ENCODE measurements at regions not wholly inside any gene's neighbourhood (a gene's known extent, or its start where the extent isn't known, plus 50 kb on each side); places are given as distances from the start of the nearest gene placed in this dataset.
A peak's percentile ranks its signal among the peaks of the same experiment; 100 is the strongest.

DNA sequence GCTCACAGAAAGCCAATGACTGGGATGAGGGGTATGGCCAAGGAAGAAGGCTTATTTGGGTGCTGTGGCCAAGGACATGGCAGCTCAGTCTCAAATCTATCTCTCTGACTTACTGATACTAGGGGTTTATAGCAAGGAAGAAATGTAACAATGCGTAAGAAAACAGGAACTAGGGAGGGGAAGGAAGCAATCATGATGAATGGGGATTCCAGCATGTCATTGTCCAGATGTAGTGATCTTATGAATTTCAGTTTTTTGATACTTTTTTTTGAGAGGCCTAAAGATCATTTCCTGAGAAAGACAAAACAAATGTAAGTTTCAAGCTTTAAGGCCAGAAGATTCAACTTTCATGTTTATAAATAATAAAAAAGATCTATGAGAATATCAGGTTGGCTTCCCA, 298.6 kb upstream of the FAM98A start:
- no peak for DNase-seq (ENCODE audit: low spot score)

DNA sequence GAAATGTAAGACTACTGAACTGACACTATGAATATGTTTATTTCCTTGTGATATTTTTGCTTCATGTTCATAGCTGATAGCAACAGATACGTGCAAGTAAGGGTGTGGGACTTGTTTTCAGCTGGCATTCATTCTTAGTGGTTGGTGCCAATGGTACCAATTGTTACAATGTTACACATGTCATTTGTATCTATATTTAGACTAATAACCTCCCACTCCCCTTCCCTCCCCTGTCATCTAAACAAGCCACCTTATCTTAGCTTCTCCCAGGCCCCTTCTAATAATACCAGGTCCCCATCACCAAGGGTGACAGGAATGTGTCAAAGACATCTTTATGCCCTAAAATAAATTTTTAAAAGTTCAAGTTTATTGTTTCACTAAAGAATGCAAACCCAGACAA, 294.7 kb upstream of the FAM98A start:
- DNase-seq (ENCODE audit: low spot score), result no peak

DNA sequence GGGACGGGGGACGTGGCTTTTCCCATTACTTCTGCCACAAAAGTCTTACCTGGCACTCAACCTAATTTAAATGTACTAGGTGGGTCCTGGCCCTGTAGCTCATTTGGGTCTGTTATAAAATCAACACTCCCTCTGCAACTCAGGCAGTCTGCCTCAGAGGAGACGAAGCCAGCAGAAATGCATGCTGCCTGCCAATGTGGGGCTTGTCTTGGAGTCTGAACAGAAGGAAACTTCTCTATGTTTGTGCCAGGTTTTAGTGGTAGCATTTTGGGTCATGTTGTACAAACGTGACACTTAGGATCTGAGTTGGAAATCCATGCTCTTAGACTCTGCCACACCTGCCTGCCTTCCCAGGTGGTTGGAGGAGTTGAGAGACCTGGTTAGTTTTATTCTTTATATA, 292.5 kb upstream of the FAM98A start:
- no peak for DNase-seq (ENCODE audit: low spot score)

DNA sequence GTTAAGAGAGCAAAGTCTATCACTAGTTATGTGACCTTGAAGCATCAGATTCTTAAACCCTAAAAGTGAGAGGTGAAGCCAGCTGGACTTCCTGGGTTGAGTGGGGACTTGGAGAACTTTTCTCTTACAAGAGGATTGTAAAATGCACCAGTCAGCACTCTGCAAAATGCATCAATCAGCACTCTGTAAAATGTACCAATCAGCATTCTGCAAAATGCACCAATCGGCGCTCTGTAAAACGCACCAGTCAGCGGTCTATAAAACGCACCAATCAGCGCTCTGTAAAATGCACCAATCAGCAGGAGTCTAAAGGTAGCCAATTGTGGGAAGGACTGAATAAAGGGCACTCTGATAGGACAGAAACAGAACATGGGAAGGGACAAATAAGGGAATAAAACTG, 291.6 kb upstream of the FAM98A start:
- no peak for DNase-seq (ENCODE audit: low spot score)

DNA sequence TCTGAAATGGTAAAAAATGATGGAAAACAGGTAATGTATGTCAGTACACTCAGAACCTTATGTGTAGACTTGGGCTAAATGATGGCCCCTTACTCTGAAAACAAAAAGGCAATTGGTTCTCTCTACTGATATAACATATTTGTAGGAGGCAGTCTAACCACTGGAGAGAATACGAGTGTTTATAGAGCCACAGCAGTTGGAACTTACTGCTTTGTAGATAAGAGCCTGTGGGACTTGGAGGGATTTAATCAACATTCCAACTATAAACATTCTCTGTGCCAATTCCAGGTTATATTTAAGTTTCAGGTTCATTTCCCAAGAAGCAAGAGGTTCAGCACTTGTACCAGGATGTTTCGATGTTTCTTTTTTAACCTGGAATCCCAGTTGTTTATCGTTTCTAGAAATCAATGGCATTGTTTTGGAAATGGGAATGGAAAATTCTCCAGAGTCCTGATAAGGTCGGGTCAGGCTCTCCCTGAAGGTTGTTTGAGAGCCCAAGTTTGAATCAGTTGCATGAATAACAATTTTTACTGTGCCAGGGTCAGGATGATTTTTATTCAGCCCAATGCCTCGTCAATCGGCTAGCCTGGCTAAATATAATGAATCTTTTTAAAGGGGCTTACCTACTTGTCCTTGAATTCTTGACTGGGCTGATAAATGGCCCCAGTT, 278.4 kb upstream of the FAM98A start:
- DNase-seq (ENCODE audit: low spot score), result no peak

DNA sequence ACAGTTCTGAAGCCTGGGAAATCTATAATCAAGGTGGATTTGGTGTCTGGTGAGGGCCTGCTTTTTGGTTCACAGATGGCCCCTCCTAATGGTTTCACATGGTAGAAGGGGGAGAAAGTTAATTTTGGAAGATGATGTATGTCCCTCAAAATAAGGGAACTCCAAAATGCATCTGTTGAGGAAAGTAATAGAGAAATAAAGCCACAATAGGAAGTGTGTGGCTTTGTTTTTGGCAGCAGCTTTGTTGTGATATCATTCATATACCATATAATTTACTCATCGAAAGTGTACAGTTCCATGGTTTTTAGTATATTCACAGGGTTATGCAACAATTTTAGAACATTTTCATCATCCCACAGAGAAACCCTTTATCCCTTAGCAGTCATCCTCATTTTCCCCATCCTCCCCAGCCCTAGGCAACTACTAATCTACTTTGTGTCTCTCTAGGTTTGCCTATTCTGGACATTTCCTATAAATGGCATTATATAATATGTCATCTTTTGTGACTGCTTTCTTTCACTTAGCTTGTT, 274.0 kb upstream of the FAM98A start:
- DNase-seq (ENCODE audit: low spot score), result no peak

DNA sequence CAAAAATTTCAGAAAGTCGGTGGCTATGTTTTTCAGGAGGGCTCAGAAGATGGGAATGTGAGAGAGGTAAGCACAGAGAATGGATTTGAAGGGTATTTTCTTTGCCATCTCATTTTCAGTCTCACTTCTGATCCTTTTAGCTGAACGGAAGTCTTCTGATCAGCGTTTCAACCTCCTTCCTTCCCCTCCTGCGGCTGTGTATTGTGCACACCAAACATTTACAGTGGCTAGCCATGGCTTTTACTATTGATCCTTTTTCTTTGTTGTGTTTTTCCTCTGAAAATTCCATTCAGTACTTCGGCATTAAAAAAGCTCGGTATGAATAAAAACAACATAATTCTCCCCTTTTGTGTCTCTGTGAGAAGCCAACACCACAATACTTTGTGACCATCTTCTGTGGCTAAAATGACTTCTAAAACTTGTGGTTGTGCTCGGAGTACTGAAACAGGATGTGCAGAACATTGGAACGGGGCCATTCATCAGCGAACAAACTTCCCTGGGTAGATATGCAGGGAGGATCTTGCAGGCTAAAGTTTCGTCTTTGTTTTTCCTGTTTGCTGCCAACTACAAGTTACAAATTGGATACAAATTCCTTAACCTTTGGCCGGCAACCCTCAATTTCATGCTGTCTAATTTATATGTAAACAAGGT, 260.8 kb upstream of the FAM98A start:
- DNase-seq (ENCODE audit: low spot score), result peak; percentile 15

DNA sequence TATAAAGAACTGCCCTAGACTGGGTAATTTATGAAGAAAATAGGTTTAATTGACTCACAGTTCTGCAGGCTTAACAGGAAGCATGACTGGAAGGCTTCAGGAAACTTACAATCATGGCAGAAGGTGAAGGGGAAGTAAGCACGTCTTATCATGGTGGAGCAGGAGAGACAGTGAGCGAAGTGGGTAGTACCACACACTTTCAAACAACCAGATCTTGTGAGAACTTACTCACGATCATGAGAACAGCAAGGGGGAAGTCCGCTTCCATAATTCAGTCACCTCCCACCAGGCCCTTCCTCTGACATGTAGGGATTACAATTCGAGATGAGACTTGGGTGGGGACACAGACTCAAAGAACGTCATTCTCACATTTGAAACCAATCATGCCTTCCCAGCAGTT, 260.1 kb upstream of the FAM98A start:
- DNase-seq (ENCODE audit: low spot score), result no peak

DNA sequence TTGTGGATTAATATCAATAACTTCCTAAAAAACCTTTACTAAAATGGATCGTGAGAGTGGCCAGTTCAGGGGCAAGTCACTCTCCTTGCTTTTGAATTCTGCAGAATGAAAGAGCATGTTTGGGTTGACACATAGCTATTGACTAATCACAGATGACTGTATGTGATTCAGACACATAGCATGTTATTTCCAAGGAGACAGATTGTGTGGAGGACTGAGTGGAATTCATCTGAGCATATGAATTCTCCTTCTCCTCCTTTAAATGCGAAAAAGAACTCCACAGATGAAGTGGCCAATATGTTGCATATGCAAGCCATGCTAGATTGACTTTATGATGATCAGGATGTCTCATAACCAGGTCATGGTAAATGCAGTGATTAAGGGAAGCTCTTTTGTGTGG, 249.4 kb upstream of the FAM98A start:
- no peak for DNase-seq (ENCODE audit: low spot score)

DNA sequence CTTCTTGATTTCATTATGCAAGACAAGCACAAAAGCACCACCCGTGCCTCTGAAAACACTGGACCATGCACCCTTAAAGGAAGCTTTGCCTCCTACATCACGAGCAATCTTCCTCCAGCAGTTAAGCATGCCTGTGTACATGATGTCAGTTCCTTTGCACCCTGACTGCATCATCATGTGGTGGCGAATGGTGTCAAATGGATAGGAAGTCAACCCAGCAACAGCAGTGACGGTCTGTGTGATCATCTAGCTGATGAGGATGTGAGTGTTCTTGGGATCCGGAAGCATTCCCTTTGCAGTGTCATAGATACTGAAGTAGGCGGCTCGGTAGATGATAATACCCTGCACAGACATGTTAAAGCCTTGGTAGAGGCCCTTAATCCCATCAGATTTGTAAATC, 240.7 kb upstream of the FAM98A start:
- DNase-seq (ENCODE audit: low spot score), result no peak

DNA sequence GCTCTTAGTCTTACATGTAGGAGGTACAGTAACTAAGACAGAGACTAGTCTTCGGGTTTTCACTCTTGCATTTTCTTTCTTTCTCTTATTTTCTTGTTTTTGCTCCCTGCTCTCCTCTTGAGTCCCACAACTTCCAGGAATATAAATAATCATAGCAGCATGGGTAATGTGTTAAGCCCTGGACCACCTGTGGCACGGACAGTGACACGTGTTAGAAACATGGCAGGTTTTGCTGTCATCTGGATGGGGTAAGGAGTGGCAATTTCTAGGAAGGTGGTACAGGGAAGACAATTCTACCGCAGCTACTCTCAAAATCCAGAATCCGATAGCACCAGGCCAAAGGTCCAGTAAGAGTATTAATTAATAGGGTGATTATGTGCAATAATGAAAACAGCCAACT, 237.5 kb upstream of the FAM98A start:
- no peak for DNase-seq (ENCODE audit: low spot score)

DNA sequence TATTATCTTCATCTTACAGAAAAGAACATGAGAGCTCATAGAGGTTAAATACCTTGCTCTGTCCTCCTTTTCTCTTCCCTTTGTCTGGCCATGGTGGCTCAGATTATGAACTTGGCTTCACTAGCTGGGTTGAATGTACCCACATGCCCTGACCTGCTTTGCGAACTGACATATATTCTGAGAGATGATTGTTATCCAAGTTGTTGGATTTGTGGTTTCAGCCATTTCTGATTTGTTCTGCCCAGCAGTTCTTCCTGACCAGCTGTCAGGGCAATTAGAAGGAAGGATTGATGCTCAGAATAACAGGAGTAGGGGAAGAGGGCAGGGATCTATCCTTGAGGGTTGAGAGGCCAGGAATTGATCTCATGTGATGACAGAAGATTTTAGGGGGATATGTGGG, 236.8 kb upstream of the FAM98A start:
- DNase-seq (ENCODE audit: low spot score), result no peak

DNA sequence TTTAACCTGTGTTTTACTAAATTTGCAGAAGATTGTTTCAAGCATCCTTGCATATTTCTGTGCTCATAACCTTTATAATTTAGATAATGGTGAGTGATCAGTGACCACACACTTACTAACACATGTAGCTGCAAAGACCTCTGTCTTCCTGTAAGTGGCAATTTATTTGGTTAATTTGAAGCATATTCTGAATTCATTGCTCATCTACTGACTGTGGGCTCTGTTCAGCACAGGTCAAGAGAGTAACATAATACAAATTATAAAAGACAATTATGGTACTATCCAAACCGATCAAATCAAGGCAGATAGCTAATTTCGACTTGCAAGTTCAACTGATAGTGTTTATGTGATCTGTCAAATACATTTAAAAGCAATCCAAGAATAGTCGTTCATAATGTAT, 223.9 kb upstream of the FAM98A start:
- no peak for DNase-seq (ENCODE audit: low spot score)

DNA sequence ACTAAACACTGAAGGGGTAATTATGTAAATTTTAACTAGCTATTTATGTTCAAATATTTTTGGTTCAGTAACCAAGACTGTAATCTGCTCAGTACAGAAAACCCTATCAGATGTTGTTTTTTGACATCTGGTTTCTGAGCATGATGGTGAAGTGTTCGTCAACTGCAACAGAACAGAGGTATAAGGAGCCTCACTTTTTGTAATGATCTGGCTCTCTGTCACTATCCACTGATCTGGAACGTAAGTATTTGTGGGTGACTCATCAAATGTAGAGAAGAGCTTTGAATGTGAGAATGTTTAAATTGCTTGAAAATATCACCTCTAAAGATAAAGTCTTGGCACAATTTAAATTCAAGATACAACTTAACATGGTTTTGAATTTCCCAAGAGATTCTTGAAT, 213.6 kb upstream of the FAM98A start:
- no peak for DNase-seq (ENCODE audit: low spot score)

DNA sequence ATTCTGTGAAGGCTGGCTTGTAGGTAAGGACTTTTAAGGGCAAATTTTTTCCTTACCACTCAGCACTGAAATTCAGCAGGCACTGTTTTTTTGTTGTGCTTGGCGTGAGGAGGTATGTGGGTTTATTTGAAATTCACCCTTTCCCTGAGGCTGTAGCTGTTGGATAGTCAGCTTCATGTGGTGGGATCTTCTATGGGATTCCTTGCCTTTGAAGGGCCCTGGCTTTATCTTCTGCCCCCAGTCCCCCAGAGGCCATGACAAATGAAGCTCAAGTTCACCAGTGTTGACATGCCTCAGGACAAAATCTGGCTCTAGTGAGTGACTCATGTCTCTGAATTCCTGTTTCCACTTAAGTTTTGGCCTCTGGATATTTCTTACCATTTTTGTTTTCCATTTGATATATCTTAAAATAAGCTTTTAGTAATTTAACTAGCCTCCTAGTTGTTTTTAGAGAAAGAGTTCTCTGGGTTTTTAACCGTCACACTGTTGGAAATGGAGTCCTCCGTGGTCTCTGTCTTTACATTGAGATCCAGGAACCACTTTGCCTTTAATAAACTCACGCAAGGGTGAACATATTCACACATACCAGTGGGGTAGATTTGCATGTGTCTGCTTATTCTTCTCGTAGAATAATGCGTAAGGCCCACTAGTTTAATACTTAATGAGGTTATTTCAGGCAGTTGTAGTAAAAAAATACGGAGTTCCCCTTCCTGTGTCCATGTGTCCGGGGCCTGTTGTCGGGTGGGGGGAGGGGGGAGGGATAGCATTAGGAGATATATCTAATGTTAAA, 211.1 kb upstream of the FAM98A start:
- DNase-seq (ENCODE audit: low spot score), result no peak

DNA sequence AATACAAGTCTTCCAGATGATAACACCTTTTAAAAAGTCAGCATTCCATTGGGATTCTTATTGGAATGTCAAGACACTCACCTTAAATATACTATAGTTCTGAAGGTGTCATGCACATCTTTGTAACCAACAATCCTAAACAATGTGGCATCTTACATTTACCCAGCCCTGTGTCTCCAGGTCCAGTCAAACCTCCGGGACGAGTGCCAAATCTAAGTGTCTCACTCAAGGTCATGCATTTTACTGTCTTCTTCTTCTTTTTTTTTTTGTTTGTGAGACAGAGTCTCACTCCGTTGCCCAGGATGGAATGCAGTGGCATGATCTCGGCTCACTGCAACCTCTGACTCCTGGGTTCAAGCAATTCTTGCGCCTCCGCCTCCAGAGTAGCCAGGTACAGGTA, 206.9 kb upstream of the FAM98A start:
- DNase-seq (ENCODE audit: low spot score), result no peak

DNA sequence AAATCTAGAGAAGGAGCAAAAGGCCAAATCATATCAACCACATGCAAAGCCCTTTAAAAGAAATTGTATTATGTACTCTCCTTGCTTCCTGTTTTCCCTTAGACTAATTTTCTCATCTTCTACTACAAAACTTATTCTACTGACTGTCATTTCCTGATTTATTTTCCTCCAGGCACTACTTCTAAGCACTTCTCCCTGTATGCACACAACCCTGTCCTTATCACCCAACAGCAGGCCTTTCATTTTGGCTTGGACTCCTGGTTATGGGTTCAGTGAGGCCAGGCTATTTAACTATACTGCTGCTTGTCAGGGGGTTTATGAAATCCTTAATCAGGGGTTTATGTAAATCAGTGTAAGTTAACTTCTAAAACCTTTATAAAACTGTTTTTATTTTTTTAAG, 205.1 kb upstream of the FAM98A start:
- no peak for DNase-seq (ENCODE audit: low spot score)

DNA sequence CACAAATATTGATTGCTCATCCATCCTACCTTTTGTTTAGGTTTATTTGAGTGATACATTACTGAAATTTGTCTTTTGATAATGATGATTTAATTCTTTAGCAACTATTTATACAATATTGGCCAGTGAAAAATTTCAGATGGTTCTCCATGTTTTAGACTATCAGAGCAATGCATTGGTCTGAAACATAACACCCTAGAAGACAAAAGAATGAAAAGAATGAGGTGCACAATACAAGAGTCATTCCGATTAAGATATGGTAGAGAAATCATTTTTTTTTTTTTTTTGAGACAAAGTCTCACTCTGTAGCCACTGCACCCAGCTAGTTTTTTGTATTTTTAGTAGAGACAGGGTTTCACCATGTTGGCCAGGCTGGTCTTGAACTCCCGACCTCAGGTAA, 197.4 kb upstream of the FAM98A start:
- no peak for DNase-seq (ENCODE audit: low spot score)

DNA sequence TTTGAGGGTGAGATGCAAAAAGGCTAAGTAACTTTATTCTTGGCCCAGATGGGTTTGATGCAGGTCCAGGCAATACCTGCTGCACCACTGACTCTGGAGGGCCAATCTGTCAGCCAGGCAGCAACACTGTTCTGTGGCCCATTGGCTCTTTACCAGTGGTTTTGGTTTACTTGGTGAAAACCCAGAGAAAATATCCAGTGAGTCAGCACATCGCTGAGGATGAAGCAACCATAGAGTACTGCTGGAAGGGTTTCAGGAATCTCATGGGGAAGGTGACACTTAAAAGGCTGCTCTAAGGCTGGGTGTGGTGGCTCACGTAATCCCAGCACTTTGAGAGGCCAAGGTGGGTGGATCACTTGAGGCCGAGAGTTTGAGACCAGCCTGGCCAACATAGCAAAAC, 192.5 kb upstream of the FAM98A start:
- DNase-seq (ENCODE audit: low spot score), result no peak

DNA sequence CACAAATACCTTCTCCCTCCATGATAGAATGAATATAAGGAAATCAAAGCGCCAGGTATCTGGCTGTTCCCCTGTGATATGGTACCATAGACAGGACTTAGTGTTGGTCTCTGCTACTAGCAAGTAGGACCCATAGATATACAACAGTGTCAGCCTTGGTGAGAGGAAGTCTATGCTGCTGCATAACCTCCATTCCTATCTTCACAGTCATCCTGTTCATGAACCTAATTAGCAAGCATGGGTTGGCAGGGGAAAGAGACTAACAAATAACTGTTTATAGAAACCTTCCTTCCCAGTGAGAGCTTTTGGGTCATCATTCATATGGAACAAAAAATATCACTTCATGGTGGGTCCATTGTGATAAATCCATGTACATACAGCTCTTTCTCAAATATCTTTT, 188.9 kb upstream of the FAM98A start:
- no peak for DNase-seq (ENCODE audit: low spot score)

DNA sequence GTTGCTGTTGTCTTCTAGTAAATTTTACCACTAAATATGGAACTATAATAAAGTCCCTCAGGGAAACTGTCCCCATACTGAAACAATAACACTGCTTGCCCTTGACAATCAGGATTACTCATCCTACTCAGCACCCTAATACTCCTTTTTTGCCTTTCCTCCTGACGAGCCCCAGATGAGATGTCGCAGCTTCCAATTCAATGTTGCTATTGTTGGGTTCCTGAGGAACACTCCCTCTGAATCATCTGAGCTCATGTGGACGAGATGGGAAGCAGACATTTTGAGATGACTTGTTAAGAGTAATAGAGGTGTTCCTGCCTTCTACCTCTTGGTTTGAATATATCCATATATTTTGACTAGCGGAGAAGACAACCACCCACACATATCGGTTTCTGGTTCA, 187.8 kb upstream of the FAM98A start:
- no peak for DNase-seq (ENCODE audit: low spot score)

DNA sequence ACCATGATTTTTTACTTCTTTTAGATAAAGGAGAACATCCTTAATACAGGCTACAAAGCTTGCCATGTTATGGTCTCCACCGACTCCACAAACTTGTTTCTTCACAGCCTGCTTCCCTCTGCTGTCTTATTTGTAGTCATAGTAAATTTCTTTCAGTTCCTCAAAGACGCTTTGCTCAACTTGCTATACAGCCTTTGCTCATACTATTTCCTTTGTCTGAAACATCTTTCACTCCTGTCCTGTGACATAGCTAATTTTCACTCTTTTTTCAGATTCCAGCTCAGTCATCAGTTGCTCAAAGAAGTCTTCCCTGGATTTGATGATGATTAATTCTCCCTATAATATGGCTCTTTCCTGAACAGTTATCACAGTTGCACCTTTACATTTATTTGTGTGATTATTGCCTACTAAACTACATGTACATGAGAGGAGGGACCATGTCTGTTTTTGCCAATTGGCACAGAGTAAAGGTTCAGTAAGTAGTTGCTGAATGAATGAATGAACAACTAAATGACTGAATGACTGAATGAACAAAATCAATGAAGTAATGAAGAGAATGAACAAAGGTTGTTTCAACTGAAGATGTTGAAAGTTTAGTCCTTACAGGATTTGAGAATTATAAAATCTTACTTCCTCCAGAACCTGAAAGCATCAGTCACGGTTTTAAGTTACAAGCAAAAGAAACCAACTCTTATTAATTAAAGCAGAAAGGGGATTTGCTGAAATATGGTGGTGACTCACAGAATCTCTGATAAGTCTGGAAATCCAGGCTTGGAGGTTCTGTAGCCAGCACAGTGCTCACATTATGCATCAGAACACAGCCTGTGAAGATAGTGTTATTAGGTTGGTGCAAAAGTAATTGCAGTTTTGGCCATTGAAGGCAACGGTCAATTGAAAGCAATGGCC, 186.4 kb upstream of the FAM98A start:
- DNase-seq (ENCODE audit: low spot score), result peak; percentile 44
